ENCODE measurements at regions not wholly inside any gene's neighbourhood (a gene's known extent, or its start where the extent isn't known, plus 50 kb on each side); places are given as distances from the start of the nearest gene placed in this dataset.
A peak's percentile ranks its signal among the peaks of the same experiment; 100 is the strongest.

DNA sequence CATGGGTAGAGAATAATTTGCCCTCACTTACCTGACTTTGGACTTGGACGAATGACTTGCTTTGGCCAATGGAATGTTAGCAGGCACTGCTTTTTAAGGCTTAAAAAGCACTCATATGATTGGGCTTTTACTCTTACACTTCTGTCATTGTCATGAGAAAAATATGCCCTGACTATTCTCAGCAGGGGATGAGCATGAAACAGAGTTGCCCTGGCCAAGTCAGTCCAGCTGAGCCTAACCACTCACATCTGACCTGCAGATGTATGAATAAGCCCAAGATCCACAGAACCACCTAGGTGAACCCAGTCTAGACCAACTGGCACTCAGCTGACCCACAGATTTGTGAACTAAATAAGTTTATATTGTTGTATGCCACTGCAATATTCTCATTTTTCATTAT lies 573.5 kb downstream of the TNS3 start:
- DNase-seq (ENCODE audit: low read depth), result peak; percentile 39
- TF ChIP-seq, protein P1, sequence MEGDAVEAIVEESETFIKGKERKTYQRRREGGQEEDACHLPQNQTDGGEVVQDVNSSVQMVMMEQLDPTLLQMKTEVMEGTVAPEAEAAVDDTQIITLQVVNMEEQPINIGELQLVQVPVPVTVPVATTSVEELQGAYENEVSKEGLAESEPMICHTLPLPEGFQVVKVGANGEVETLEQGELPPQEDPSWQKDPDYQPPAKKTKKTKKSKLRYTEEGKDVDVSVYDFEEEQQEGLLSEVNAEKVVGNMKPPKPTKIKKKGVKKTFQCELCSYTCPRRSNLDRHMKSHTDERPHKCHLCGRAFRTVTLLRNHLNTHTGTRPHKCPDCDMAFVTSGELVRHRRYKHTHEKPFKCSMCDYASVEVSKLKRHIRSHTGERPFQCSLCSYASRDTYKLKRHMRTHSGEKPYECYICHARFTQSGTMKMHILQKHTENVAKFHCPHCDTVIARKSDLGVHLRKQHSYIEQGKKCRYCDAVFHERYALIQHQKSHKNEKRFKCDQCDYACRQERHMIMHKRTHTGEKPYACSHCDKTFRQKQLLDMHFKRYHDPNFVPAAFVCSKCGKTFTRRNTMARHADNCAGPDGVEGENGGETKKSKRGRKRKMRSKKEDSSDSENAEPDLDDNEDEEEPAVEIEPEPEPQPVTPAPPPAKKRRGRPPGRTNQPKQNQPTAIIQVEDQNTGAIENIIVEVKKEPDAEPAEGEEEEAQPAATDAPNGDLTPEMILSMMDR (conservative IDR thresholded peaks at IDR 0.05; ENCODE audit: low read depth, low read length), result no peak
- no peak overlapping the region for H3K4me3 ChIP-seq (ENCODE audit: low read depth, low read length)

DNA sequence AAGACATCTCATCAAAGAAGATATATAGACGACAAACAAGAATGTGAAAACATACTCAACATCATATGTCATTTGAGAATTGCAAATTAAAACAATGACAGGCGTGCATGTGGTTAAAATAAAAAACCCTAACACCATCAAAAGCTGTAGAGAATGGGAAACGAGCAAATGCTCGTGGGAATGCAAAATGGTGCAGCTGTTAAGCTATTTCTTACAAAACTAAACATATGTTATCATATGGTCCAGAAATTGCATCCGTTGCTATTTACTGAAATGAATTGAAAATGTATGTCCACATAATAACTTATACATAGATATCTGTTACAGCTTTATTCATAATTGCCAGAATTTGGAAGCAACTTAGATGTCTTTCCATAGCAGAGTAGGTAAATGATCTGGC lies 574.4 kb downstream of the TNS3 start:
- DNase-seq (ENCODE audit: low read depth), result no peak
- H3K4me3 ChIP-seq (ENCODE audit: low read depth, low read length), result no peak overlapping the region
- TF ChIP-seq, protein P1 (conservative IDR thresholded peaks at IDR 0.05; ENCODE audit: low read depth, low read length), result no peak

DNA sequence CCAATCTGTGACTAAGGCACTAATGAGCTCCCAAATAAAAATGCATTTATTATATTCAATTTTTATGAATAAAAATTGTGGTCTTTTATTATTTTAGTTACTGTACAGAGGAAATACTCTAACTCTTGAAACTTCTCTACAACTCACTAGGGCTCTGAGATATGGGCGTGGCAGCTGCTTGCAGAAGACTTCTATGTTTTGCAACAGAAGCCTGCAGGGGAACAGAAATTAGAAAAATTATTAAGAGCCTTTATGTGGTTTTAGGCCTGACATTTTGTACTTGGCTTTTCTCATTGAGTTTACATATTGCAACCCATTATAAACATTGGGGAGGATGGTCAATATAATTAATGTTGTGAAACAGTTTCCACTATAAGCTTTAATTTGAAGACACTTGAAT lies 581.4 kb downstream of the TNS3 start:
- TF ChIP-seq, protein P1 (conservative IDR thresholded peaks at IDR 0.05; ENCODE audit: low read depth, low read length), result no peak
- no peak overlapping the region for H3K4me3 ChIP-seq (ENCODE audit: low read depth, low read length)
- DNase-seq (ENCODE audit: low read depth), result peak; percentile 47

DNA sequence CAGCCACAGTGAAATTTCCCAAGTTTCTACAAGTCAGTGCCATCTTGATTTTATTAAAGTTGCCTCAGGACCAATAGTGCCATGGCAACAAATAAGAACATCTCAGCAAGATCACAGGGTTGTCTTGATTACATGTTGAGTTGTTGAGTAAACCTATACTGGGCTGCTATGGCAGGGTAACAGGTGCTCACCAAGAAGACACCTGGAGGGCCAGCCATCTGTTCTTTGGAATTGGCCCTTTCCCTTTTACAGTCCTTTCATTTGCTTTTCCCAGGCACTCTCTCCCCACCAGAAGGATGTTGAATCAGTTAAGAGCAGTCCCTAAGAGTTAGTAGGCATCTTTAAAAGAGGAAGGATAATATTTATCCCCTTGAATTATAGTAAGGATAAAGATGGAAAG lies 582.0 kb downstream of the TNS3 start:
- TF ChIP-seq, protein P1 (conservative IDR thresholded peaks at IDR 0.05; ENCODE audit: low read depth, low read length), result no peak
- no peak overlapping the region for H3K4me3 ChIP-seq (ENCODE audit: low read depth, low read length)
- no peak for DNase-seq (ENCODE audit: low read depth)

DNA sequence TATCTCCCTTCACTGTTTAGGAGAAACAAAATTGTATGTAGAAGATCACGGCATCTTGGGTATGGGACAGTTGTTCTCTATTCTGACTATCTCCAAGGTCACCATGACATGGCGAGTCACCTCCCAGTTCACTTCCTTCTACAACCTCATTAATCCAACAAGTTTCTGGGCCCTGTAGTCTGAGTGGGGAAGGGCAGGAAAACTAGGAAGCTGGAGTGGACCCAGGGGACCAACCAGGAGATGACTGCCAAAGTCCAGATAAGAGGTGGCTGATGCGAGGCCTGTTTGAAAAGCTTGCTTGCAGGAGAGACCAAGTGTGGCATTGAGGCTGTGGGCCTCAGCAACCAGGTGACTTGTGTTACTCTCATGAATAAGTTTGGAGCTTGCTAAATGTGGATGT lies 584.9 kb downstream of the TNS3 start:
- DNase-seq (ENCODE audit: low read depth), result no peak
- TF ChIP-seq, protein P1 (conservative IDR thresholded peaks at IDR 0.05; ENCODE audit: low read depth, low read length), result no peak
- H3K4me3 ChIP-seq (ENCODE audit: low read depth, low read length), result no peak overlapping the region

DNA sequence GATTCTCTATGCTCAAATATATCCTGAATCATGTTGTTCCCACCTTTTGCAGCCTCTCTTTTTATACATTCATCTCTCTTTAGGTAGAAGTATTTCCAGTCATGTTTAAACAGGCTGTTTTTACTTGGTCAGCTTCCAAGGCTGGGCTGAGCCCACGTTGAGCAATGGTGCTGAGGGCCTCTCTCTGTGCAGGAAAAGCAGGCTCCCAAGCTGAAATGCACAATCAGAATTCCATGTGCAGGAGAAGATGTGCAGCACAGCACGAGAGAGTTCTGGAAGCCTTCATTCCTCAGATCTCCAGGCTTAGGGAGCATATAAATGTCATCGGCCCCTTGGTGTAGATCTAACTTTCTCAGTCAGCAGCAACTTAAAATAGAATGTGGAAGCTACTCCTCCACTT lies 588.5 kb downstream of the TNS3 start:
- TF ChIP-seq, protein P1 (conservative IDR thresholded peaks at IDR 0.05; ENCODE audit: low read depth, low read length), result no peak
- H3K4me3 ChIP-seq (ENCODE audit: low read depth, low read length), result no peak overlapping the region
- DNase-seq (ENCODE audit: low read depth), result peak; percentile 58

DNA sequence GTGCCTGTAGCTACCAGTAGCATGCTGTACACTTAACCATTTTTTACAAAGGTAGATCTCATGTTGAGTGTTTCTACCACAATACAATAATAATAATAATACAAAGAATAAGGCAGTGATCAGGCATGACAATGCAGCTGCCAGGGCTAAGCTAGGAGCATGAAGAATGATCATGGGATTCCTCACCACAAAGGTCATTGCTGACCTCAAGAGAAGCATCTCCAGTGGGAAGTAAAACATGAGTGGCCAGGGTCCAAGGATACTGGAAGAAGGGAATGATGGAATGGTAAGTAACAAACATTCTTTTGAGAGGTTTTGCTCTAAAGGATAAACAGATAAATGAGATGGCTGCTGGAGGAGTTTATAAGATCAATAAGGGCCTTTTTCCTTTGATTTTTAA lies 591.1 kb downstream of the TNS3 start:
- TF ChIP-seq, protein P1 (conservative IDR thresholded peaks at IDR 0.05; ENCODE audit: low read depth, low read length), result no peak
- no peak overlapping the region for H3K4me3 ChIP-seq (ENCODE audit: low read depth, low read length)
- peak; percentile 45 for DNase-seq (ENCODE audit: low read depth)
